ENCODE measurements at regions not wholly inside any gene's neighbourhood (a gene's known extent, or its start where the extent isn't known, plus 50 kb on each side); places are given as distances from the start of the nearest gene placed in this dataset.

GRCh38 chr14:97155320-97155719 lies 358.1 kb downstream of the VRK1 start:
- no TSS peak for BruUV-seq (replicated peaks)
- H3K27ac ChIP-seq (ENCODE audit: insufficient read depth, low read depth, low read length): no peak overlapping the region
- no peak overlapping the region for H3K4me2 ChIP-seq (ENCODE audit: insufficient read depth, low read length)
- FAIRE-seq (no peak), DNase-seq (ENCODE audit: low read depth, low spot score) (no peak)
- no peak overlapping the region for H2AFZ ChIP-seq (ENCODE audit: low read depth, low read length)
- dilution Hi-C loops (cut with MboI; ENCODE audit: extremely low pct_ligation_motif_present, low sequenced_read_pairs) (no loop called here), intact Hi-C loops (cut with micrococcal nuclease) (no loop called here)
- H3K4me1 ChIP-seq (ENCODE audit: control insufficient read depth, extremely low read depth, insufficient read depth, low read length): no peaks in the 10 kb centered on the region
- H3K4me3 ChIP-seq (replicated peaks in 1 of 3; ENCODE audit: insufficient read depth in 1 of 3, low read depth in 1 of 3, low read length in 3 of 3): no peak overlapping the region
- H4K20me1 ChIP-seq (replicated peaks; ENCODE audit: control insufficient read depth, extremely low read depth, insufficient read depth, low read length): no peaks in the 10 kb centered on the region
- H3K9ac ChIP-seq (replicated peaks; ENCODE audit: extremely low read depth, insufficient read depth, low read length): no peak overlapping the region
- H3K79me2 ChIP-seq (ENCODE audit: control insufficient read depth, insufficient read depth, low read length): no peaks in the 10 kb centered on the region
- no peaks in the 10 kb centered on the region for H3K36me3 ChIP-seq (ENCODE audit: control insufficient read depth in 2 of 2, extremely low read depth in 1 of 2, insufficient read depth in 2 of 2, low read length in 2 of 2)
- H3K27me3 ChIP-seq (ENCODE audit: control insufficient read depth in 2 of 2, insufficient read depth in 2 of 2, low read length in 2 of 2): no peaks in the 10 kb centered on the region
- ChIA-PET POLR2A (no interaction called here), CTCF (no interaction called here)
- no peaks in the 10 kb centered on the region for H3K9me1 ChIP-seq (replicated peaks; ENCODE audit: control insufficient read depth, extremely low read depth, insufficient read depth, low read length)
- no peak for TF ChIP-seq EZH2 (IDR thresholded peaks at IDR 0.05; ENCODE audit: borderline replicate concordance, low read depth, low read length, severe bottlenecking)
- TF ChIP-seq FOS (IDR thresholded peaks at IDR 0.05; ENCODE audit: borderline replicate concordance, insufficient read depth, low read length): no peak
- TF ChIP-seq MYC (IDR thresholded peaks at IDR 0.05; ENCODE audit: low read depth, low read length): no peak
- TF ChIP-seq POLR2AphosphoS5 (IDR thresholded peaks at IDR 0.05; ENCODE audit: insufficient read depth, low read depth, low read length): no peak
- no peak for TF ChIP-seq JUN (IDR thresholded peaks at IDR 0.05; ENCODE audit: borderline replicate concordance, insufficient read depth, insufficient read length, low read depth)
- TF ChIP-seq GATA2 (IDR thresholded peaks at IDR 0.05; ENCODE audit: insufficient read depth, insufficient read length, low read depth, low read length): no peak
- no peak for TF ChIP-seq CTCF (IDR thresholded peaks at IDR 0.05; ENCODE audit: extremely low read depth in 1 of 2, insufficient read depth in 1 of 2, low read depth in 1 of 2, low read length in 2 of 2)
- no peak for TF ChIP-seq MAX (IDR thresholded peaks at IDR 0.05; ENCODE audit: insufficient read depth, insufficient read length)
- no peak for TF ChIP-seq POLR2A (IDR thresholded peaks at IDR 0.05; ENCODE audit: low read depth, low read length)
- peaks cover 3% of the 10 kb centered on the region for H3K9me3 ChIP-seq (replicated peaks; ENCODE audit: control insufficient read depth, insufficient read depth, low read length)
